ENCODE measurements at regions not wholly inside any gene's neighbourhood (a gene's known extent, or its start where the extent isn't known, plus 50 kb on each side); places are given as distances from the start of the nearest gene placed in this dataset.

DNA sequence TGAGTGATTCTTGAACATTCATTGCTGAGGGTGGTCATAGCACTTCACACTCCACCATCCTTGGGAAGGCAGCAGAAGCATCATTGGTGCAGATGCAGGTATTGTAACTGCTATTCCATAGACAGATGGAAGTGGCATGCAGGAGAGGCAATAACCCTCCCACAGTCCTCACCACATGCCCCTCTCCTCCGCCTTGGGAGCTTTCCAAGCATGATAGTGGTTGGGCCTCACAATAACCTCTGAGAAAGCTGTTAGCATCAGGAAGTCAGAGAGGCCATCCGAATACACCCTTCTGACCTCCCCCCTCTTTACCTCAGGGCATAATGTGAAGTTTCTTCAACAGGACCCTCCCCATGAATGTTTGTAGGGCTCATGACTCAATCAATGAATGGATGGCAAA, 177.9 kb downstream of the KATNAL1 start:
- CTCF ChIA-PET = no interaction called here
- POLR2A ChIA-PET = no interaction called here
- in situ Hi-C loops (cut with HindIII; ENCODE audit: low pct_unique_long_range_greater_than_20kb, low sequenced_read_pairs) = no loop called here

DNA sequence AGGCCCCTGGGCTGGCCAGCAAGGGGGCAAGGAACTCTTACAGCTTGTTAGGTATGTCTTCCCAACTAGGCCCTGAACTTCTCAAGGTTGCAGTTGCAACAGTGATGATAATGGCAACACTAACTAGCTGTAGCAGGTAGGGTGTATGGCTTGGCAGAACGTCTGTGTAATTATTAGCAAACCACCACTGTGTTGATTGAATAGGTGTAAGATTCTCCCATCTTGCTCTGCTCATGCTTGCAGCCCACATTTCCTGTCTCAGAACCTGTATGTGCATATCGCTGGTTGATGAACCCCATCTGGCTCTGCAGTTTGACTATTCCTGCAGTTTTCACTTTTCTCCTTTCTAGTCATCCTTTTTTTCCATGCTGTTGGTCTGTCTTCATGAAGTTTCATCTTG, 178.8 kb downstream of the KATNAL1 start:
- ChIA-PET POLR2A (no interaction called here), CTCF (no interaction called here)
- no peak for TF ChIP-seq TCF7L2 (IDR thresholded peaks at IDR 0.05; ENCODE audit: low read depth, low read length)
- TF ChIP-seq SIN3A (IDR thresholded peaks at IDR 0.05; ENCODE audit: borderline replicate concordance, insufficient read depth, low read depth, low read length) = no peak
- no peak for TF ChIP-seq REST (IDR thresholded peaks at IDR 0.05; ENCODE audit: insufficient read depth in 1 of 2, low read depth in 2 of 2, low read length in 1 of 2)
- TF ChIP-seq POLR2AphosphoS5 (IDR thresholded peaks at IDR 0.05; ENCODE audit: low read depth, low read length) = no peak
- no peak overlapping the region for H3K27ac ChIP-seq (ENCODE audit: low read length)
- H3K9me3 ChIP-seq (ENCODE audit: control insufficient read depth, insufficient read depth, low read depth, low read length) = no peaks in the 10 kb centered on the region
- in situ Hi-C loops (cut with HindIII; ENCODE audit: low pct_unique_long_range_greater_than_20kb, low sequenced_read_pairs) (no loop called here), intact Hi-C loops (cut with micrococcal nuclease; ENCODE audit: unreplicated experiment) (no loop called here)
- BruUV-seq (replicated peaks) = no TSS peak
- no peaks in the 10 kb centered on the region; the same call in 1 of the 2 replicates for H3K4me1 ChIP-seq (ENCODE audit: control insufficient read depth, insufficient read depth, low read length)
- H3K36me3 ChIP-seq (ENCODE audit: control insufficient read depth, insufficient read depth, low read length) = no peaks in the 10 kb centered on the region
- no peaks in the 10 kb centered on the region for H3K27me3 ChIP-seq (ENCODE audit: control insufficient read depth, insufficient read depth, low read length)
- H3K4me3 ChIP-seq (ENCODE audit: low read depth in 2 of 2, low read length in 2 of 2) = no peak overlapping the region
- no peak for ATAC-seq
- DNase-seq (ENCODE audit: low read depth, low spot score) = no peak

More for the DNA sequence above, 177.9 kb downstream of the KATNAL1 start:
- Histone ChIP-seq H3K4me1 (ENCODE audit: control insufficient read depth, insufficient read depth, low read length) (no peaks in the 10 kb centered on the region; the same call in 1 of the 2 replicates), H3K36me3 (ENCODE audit: control insufficient read depth, insufficient read depth, low read length) (no peaks in the 10 kb centered on the region), H3K4me3 (ENCODE audit: low read depth in 2 of 2, low read length in 2 of 2) (no peak overlapping the region), H3K27me3 (ENCODE audit: control insufficient read depth, insufficient read depth, low read length) (no peaks in the 10 kb centered on the region), H3K9me3 (ENCODE audit: control insufficient read depth, insufficient read depth, low read depth, low read length) (no peaks in the 10 kb centered on the region), H3K27ac (ENCODE audit: low read length) (no peak overlapping the region)
- ATAC-seq = no peak
- no TSS peak for BruUV-seq (replicated peaks)
- no peak for TF ChIP-seq CTCF (IDR thresholded peaks at IDR 0.05)
- no peak for TF ChIP-seq SIN3A (IDR thresholded peaks at IDR 0.05; ENCODE audit: borderline replicate concordance, insufficient read depth, low read depth, low read length)
- TF ChIP-seq POLR2AphosphoS5 (IDR thresholded peaks at IDR 0.05; ENCODE audit: low read depth, low read length) = no peak
- TF ChIP-seq TCF7L2 (IDR thresholded peaks at IDR 0.05; ENCODE audit: low read depth, low read length) = no peak
- no peak for TF ChIP-seq REST (IDR thresholded peaks at IDR 0.05; ENCODE audit: insufficient read depth in 1 of 2, low read depth in 2 of 2, low read length in 1 of 2)
- intact Hi-C loops (cut with micrococcal nuclease; ENCODE audit: unreplicated experiment) = no loop called here
- DNase-seq (ENCODE audit: low read depth, low spot score) = no peak
